BLaER1 treated with 17β-estradiol and CSF1 and Interleukin-3, amounts not matched to agents 10 nM and 100 nM (cell line): ENCODE measurements at regions not wholly inside any gene's neighbourhood (a gene's known extent, or its start where the extent isn't known, plus 50 kb on each side); places are given as distances from the start of the nearest gene placed in this dataset.

ENCODE experiments used
- H3K27ac ChIP-seq, 11 experiments: shearing (Covaris generic); formaldehyde crosslinking; 2 replicates each; pipeline ENCODE4 v1.8.1; 2022
- H3K27me3 ChIP-seq, 11 experiments: shearing (Covaris generic); formaldehyde crosslinking; 2 replicates each; pipeline ENCODE4 v1.8.1; 2022
- H3K36me3 ChIP-seq, 11 experiments: shearing (Covaris generic); formaldehyde crosslinking; 2 replicates each; pipeline ENCODE4 v1.8.1; 2022
- H3K4me1 ChIP-seq, 10 experiments: shearing (Covaris generic); formaldehyde crosslinking; 2 replicates each; pipeline ENCODE4 v1.8.1; 2022
- H3K4me2 ChIP-seq, 11 experiments: shearing (Covaris generic); formaldehyde crosslinking; 2 replicates each; pipeline ENCODE4 v1.8.1; 2022
- H3K4me3 ChIP-seq, 10 experiments: shearing (Covaris generic); formaldehyde crosslinking; 2 replicates each; pipeline ENCODE4 v1.8.1; 2022
- H3K9ac ChIP-seq, 11 experiments: shearing (Covaris generic); formaldehyde crosslinking; 2 replicates each; pipeline ENCODE4 v1.8.1; 2022
- H3K9me3 ChIP-seq, 11 experiments: shearing (Covaris generic); formaldehyde crosslinking; replicated peaks in 1 of 11; 2 replicates each; pipeline ENCODE4 v1.8.1; 2022
- H4K20me1 ChIP-seq, 11 experiments: shearing (Covaris generic); formaldehyde crosslinking; 2 replicates each; pipeline ENCODE4 v1.8.1; 2022
- Cebpa-rat ChIP-seq, 11 experiments: shearing (Covaris generic); IDR thresholded peaks; 2 replicates each; pipeline ENCODE4 v1.8.1; 2022

- Histone ChIP-seq H3K4me3 (no peak overlapping the region), H3K27me3 (peaks cover 0 to 3% (median 0%) of the 10 kb centered on the region in 11 experiments; a peak in 1 of 22 replicates), H3K4me2 (no peak overlapping the region), H3K9me3 (peaks cover 0 to 9% (median 0%) of the 10 kb centered on the region in 11 experiments; a peak in 2 of 22 replicates), H3K4me1 (0 out of 20 replicates have a peak, but pooled peaks cover 0 to 3% (median 0%) of the 10 kb centered on the region in 10 experiments), H3K27ac (no peak overlapping the region), H4K20me1 (no peaks in the 10 kb centered on the region), H3K9ac (no peak overlapping the region), H3K36me3 (no peaks in the 10 kb centered on the region)
- no peak for TF ChIP-seq Cebpa-rat (IDR thresholded peaks at IDR 0.05)
Measured at GRCh38 chr5:35331956-35332950, 102.0 kb upstream of the PRLR start.

GRCh38 chr5:35325836-35326235 is 95.5 kb upstream of the PRLR start:
- no peak overlapping the region for H3K9ac ChIP-seq
- H4K20me1 ChIP-seq, result no peaks in the 10 kb centered on the region
- H3K36me3 ChIP-seq, result no peaks in the 10 kb centered on the region
- H3K27ac ChIP-seq, result no peak overlapping the region
- H3K4me1 ChIP-seq, result no peaks in the 10 kb centered on the region
- no peak overlapping the region for H3K4me2 ChIP-seq
- no peak for TF ChIP-seq Cebpa-rat (IDR thresholded peaks at IDR 0.05)
- no peak overlapping the region for H3K4me3 ChIP-seq
- peaks cover 0 to 37% (median 0%) of the 10 kb centered on the region in 11 experiments; a peak in 3 of 22 replicates for H3K27me3 ChIP-seq
- peaks cover 0 to 16% (median 0%) of the 10 kb centered on the region in 11 experiments; a peak in 6 of 22 replicates for H3K9me3 ChIP-seq

- H3K27ac ChIP-seq, result no peak overlapping the region
- H4K20me1 ChIP-seq, result no peaks in the 10 kb centered on the region
- H3K36me3 ChIP-seq, result no peaks in the 10 kb centered on the region
- H3K9ac ChIP-seq, result no peak overlapping the region
- no peak for TF ChIP-seq Cebpa-rat (IDR thresholded peaks at IDR 0.05)
- no peak overlapping the region for H3K4me3 ChIP-seq
- peaks cover 0 to 16% (median 0%) of the 10 kb centered on the region in 11 experiments; a peak in 6 of 22 replicates for H3K9me3 ChIP-seq
- H3K4me1 ChIP-seq, result peaks cover 6 to 11% (median 9%) of the 10 kb centered on the region in 10 experiments; a peak in 18 of 20 replicates
- H3K27me3 ChIP-seq, result peaks cover 0 to 44% (median 0%) of the 10 kb centered on the region in 11 experiments; a peak in 3 of 22 replicates
- no peak overlapping the region for H3K4me2 ChIP-seq
Measured at GRCh38 chr5:35324679-35325078, 94.4 kb upstream of the PRLR start.

GRCh38 chr5:35324201-35324600 is 93.9 kb upstream of the PRLR start:
- Histone ChIP-seq H4K20me1 (no peaks in the 10 kb centered on the region), H3K4me1 (peaks cover 8 to 15% (median 11%) of the 10 kb centered on the region in 10 experiments), H3K9ac (no peak overlapping the region), H3K27me3 (peaks cover 0 to 44% (median 0%) of the 10 kb centered on the region in 11 experiments; a peak in 3 of 22 replicates), H3K36me3 (no peaks in the 10 kb centered on the region), H3K9me3 (peaks cover 0 to 16% (median 0%) of the 10 kb centered on the region in 11 experiments; a peak in 6 of 22 replicates), H3K4me3 (no peak overlapping the region), H3K4me2 (no peak overlapping the region), H3K27ac (no peak overlapping the region)
- no peak for TF ChIP-seq Cebpa-rat (IDR thresholded peaks at IDR 0.05)

- Histone ChIP-seq H3K9me3 (peaks cover 0 to 13% (median 0%) of the 10 kb centered on the region in 11 experiments; a peak in 9 of 22 replicates), H3K4me1 (peaks cover 12 to 29% (median 23%) of the 10 kb centered on the region in 10 experiments), H4K20me1 (no peaks in the 10 kb centered on the region), H3K4me3 (no peak overlapping the region), H3K36me3 (no peaks in the 10 kb centered on the region), H3K4me2 (peak overlapping the region; percentile 37 to 89 (median 61); a peak in 20 of 22 replicates), H3K27ac (peak overlapping the region; percentile 16 to 87 (median 80); a peak in 21 of 22 replicates), H3K27me3 (peaks cover 0 to 74% (median 0%) of the 10 kb centered on the region in 11 experiments; a peak in 4 of 22 replicates), H3K9ac (peak overlapping the region in 7 of 11 experiments; percentile 6 to 67 (median 37); a peak in 10 of 22 replicates)
- no peak for TF ChIP-seq Cebpa-rat (IDR thresholded peaks at IDR 0.05)
Measured at GRCh38 chr5:35320029-35320428, 89.7 kb upstream of the PRLR start.

- H3K27me3 ChIP-seq, result peaks cover 0 to 75% (median 0%) of the 10 kb centered on the region in 11 experiments; a peak in 4 of 22 replicates
- H3K36me3 ChIP-seq, result no peaks in the 10 kb centered on the region
- H4K20me1 ChIP-seq, result no peaks in the 10 kb centered on the region
- peak overlapping the region; percentile 37 to 89 (median 61); a peak in 21 of 22 replicates for H3K4me2 ChIP-seq
- TF ChIP-seq Cebpa-rat (IDR thresholded peaks at IDR 0.05), result peak in 1 of 11 experiments; percentile 55; a peak in 4 of 22 replicates
- peaks cover 12 to 29% (median 23%) of the 10 kb centered on the region in 10 experiments for H3K4me1 ChIP-seq
- H3K27ac ChIP-seq, result peak overlapping the region; percentile 16 to 87 (median 80); a peak in 21 of 22 replicates
- peaks cover 0 to 13% (median 0%) of the 10 kb centered on the region in 11 experiments; a peak in 9 of 22 replicates for H3K9me3 ChIP-seq
- H3K4me3 ChIP-seq, result peak overlapping the region in 5 of 10 experiments; percentile 4 to 37 (median 18); a peak in 4 of 20 replicates
- peak overlapping the region in 10 of 11 experiments; percentile 1 to 67 (median 60); a peak in 17 of 22 replicates for H3K9ac ChIP-seq
Measured at GRCh38 chr5:35319333-35320002, 89.2 kb upstream of the PRLR start.

- H3K4me1 ChIP-seq, result peaks cover 12 to 46% (median 32%) of the 10 kb centered on the region in 10 experiments
- no peak overlapping the region for H3K9ac ChIP-seq
- no peaks in the 10 kb centered on the region for H3K36me3 ChIP-seq
- H3K9me3 ChIP-seq, result peaks cover 0 to 15% (median 0%) of the 10 kb centered on the region in 11 experiments; a peak in 8 of 22 replicates
- H4K20me1 ChIP-seq, result no peaks in the 10 kb centered on the region
- peak overlapping the region in 5 of 11 experiments; percentile 61 to 86 (median 83); a peak in 8 of 22 replicates for H3K27ac ChIP-seq
- no peak for TF ChIP-seq Cebpa-rat (IDR thresholded peaks at IDR 0.05)
- H3K27me3 ChIP-seq, result peaks cover 0 to 68% (median 0%) of the 10 kb centered on the region in 11 experiments; a peak in 4 of 22 replicates
- peak overlapping the region in 3 of 11 experiments; percentile 11 to 73 (median 62); a peak in 2 of 22 replicates for H3K4me2 ChIP-seq
- H3K4me3 ChIP-seq, result no peak overlapping the region
Measured at GRCh38 chr5:35317586-35317985, 87.3 kb upstream of the PRLR start.

- no peak overlapping the region for H3K27ac ChIP-seq
- H3K27me3 ChIP-seq, result peaks cover 0 to 69% (median 0%) of the 10 kb centered on the region in 11 experiments; a peak in 4 of 22 replicates
- no peaks in the 10 kb centered on the region for H4K20me1 ChIP-seq
- H3K9ac ChIP-seq, result no peak overlapping the region
- peaks cover 12 to 46% (median 32%) of the 10 kb centered on the region in 10 experiments for H3K4me1 ChIP-seq
- no peak for TF ChIP-seq Cebpa-rat (IDR thresholded peaks at IDR 0.05)
- H3K4me3 ChIP-seq, result no peak overlapping the region
- H3K4me2 ChIP-seq, result no peak overlapping the region
- peaks cover 0 to 15% (median 0%) of the 10 kb centered on the region in 11 experiments; a peak in 8 of 22 replicates for H3K9me3 ChIP-seq
- H3K36me3 ChIP-seq, result no peaks in the 10 kb centered on the region
Measured at GRCh38 chr5:35316611-35317274, 86.5 kb upstream of the PRLR start.
